ENCODE measurements at regions not wholly inside any gene's neighbourhood (a gene's known extent, or its start where the extent isn't known, plus 50 kb on each side); places are given as distances from the start of the nearest gene placed in this dataset.

DNA sequence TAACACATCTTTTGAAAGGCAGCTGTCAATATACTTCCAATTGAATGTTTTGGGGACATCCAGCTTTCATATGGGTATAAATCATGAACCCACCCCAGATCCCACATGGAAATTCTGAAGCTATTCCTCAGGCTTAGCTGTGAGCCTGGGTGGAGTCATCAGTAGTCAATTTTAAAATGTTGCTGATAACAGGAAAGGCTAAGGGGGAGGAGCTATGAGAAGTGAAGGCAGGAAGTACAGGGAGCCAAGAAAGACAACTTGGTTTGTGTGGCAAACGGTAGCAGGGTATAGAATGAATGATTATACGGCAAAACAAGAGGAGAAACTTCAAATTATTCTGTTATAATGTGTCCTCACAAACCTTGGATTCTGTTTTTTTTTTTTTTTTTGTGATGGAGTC is 108.6 kb downstream of the QPCT start:
- no peak for TF ChIP-seq POLR2AphosphoS5 (IDR thresholded peaks at IDR 0.05; ENCODE audit: low read depth, low read length)
- TF ChIP-seq POLR2A (IDR thresholded peaks at IDR 0.05; ENCODE audit: low read depth, low read length) = no peak
- TF ChIP-seq TAF1 (IDR thresholded peaks at IDR 0.05; ENCODE audit: borderline replicate concordance, low read depth, low read length) = no peak
